ENCODE measurements at regions not wholly inside any gene's neighbourhood (a gene's known extent, or its start where the extent isn't known, plus 50 kb on each side); places are given as distances from the start of the nearest gene placed in this dataset.

DNA sequence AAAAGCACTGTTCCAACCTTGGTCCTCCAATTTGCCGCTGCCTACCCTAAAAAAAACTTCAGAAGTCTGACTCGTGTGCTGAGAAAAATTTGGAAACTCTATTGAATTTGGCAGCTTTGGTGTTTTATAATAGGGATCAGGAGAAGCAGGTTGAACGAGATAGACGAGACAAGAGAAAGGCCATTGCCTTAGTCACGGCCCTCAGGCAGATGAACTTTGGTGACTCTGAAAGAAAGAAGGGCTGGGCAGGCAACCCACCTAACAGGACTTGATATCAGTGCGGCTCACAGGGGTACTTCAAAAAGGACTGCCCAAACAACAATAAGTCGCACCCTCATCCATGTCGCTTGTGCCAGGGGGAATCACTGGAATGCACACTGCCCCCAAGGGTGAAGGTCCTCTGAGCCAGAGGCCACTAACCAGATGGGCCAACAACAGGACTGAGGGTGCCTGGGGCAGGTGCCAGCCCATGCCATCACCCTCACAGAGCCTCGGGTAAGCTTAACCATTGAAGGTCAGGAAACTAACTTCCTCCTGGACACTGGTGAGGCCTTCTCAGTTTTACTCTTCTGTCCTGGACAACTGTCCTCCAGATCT, 102.5 kb upstream of the SSTR1 start:
- Histone ChIP-seq H3K4me3 (ENCODE audit: low read depth, low read length) (no peak overlapping the region), H3K36me3 (ENCODE audit: control insufficient read depth in 2 of 2, insufficient read depth in 1 of 2, low read length in 2 of 2) (no peaks in the 10 kb centered on the region), H3K9me3 (ENCODE audit: control insufficient read depth, insufficient read depth, low read depth, low read length) (no peaks in the 10 kb centered on the region), H3K27ac (ENCODE audit: extremely low read depth, low read depth, low read length) (no peak overlapping the region), H3K4me1 (ENCODE audit: control insufficient read depth, insufficient read depth, low read length) (no peaks in the 10 kb centered on the region)
- ChIA-PET CTCF (no interaction called here), POLR2A (no interaction called here)
- TF ChIP-seq, protein P1, sequence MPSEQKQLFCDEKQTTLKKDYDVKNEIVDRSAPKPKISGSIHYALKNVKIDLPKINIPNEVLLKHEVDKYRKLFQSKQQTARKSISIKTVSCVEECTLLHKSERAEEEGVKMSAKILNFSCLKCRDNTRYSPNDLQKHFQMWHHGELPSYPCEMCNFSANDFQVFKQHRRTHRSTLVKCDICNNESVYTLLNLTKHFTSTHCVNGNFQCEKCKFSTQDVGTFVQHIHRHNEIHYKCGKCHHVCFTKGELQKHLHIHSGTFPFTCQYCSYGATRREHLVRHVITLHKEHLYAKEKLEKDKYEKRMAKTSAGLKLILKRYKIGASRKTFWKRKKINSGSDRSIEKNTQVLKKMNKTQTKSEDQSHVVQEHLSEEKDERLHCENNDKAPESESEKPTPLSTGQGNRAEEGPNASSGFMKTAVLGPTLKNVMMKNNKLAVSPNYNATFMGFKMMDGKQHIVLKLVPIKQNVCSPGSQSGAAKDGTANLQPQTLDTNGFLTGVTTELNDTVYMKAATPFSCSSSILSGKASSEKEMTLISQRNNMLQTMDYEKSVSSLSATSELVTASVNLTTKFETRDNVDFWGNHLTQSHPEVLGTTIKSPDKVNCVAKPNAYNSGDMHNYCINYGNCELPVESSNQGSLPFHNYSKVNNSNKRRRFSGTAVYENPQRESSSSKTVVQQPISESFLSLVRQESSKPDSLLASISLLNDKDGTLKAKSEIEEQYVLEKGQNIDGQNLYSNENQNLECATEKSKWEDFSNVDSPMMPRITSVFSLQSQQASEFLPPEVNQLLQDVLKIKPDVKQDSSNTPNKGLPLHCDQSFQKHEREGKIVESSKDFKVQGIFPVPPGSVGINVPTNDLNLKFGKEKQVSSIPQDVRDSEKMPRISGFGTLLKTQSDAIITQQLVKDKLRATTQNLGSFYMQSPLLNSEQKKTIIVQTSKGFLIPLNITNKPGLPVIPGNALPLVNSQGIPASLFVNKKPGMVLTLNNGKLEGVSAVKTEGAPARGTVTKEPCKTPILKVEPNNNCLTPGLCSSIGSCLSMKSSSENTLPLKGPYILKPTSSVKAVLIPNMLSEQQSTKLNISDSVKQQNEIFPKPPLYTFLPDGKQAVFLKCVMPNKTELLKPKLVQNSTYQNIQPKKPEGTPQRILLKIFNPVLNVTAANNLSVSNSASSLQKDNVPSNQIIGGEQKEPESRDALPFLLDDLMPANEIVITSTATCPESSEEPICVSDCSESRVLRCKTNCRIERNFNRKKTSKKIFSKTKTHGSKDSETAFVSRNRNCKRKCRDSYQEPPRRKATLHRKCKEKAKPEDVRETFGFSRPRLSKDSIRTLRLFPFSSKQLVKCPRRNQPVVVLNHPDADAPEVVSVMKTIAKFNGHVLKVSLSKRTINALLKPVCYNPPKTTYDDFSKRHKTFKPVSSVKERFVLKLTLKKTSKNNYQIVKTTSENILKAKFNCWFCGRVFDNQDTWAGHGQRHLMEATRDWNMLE (tag by site-specific recombination; conservative IDR thresholded peaks at IDR 0.05; ENCODE audit: low read depth): no peak
- TF ChIP-seq HOXA7 (CRISPR knock-in tag; IDR thresholded peaks at IDR 0.05; ENCODE audit: borderline replicate concordance) (no peak), ZNF350 (tag by site-specific recombination; IDR thresholded peaks at IDR 0.05) (no peak), ZNF132 (tag by site-specific recombination; IDR thresholded peaks at IDR 0.05; ENCODE audit: borderline replicate concordance) (no peak), ZFHX2 (tag by site-specific recombination; conservative IDR thresholded peaks at IDR 0.05) (no peak), ZNF626 (tag by site-specific recombination; IDR thresholded peaks at IDR 0.05) (no peak), ZNF664 (tag by site-specific recombination; IDR thresholded peaks at IDR 0.05) (no peak)
- TF ChIP-seq, protein P2, sequence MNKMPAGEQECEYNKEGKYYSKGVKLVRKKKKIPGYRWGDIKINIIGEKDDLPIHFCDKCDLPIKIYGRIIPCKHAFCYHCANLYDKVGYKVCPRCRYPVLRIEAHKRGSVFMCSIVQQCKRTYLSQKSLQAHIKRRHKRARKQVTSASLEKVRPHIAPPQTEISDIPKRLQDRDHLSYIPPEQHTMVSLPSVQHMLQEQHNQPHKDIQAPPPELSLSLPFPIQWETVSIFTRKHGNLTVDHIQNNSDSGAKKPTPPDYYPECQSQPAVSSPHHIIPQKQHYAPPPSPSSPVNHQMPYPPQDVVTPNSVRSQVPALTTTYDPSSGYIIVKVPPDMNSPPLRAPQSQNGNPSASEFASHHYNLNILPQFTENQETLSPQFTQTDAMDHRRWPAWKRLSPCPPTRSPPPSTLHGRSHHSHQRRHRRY (tag by site-specific recombination; IDR thresholded peaks at IDR 0.05): no peak

DNA sequence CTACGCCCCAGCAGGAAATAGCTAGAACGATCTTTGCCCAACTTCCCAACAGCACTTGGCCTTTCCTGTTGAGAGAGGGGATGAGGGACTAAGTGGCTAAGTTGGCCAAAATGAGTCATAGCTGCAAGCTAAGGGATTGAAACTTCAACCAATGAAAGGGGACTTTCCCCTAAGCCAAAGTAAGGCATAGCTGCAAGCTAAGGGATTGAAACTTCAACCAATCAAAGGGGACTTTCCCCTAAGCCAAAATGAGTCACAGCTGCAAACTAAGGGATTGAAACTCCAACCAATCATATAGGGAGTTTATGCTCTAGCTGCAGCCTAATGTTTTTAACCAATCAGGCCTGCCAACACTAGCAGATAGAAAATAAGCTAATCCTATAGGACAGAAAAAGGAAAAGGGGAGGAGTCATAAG, 100.5 kb upstream of the SSTR1 start:
- Histone ChIP-seq H3K36me3 (ENCODE audit: control insufficient read depth in 2 of 2, insufficient read depth in 1 of 2, low read length in 2 of 2) (no peaks in the 10 kb centered on the region), H3K4me3 (ENCODE audit: low read depth, low read length) (no peak overlapping the region), H3K4me1 (ENCODE audit: control insufficient read depth, insufficient read depth, low read length) (no peaks in the 10 kb centered on the region), H3K9me3 (ENCODE audit: control insufficient read depth, insufficient read depth, low read depth, low read length) (no peaks in the 10 kb centered on the region), H3K27ac (ENCODE audit: extremely low read depth, low read depth, low read length) (no peak overlapping the region)
- TF ChIP-seq SP2 (tag by site-specific recombination; IDR thresholded peaks at IDR 0.05): peak; percentile 14; the same call in 1 of the 2 replicates
- TF ChIP-seq ZNF221 (tag by site-specific recombination; IDR thresholded peaks at IDR 0.05; ENCODE audit: borderline replicate concordance): no peak
- no peak for TF ChIP-seq ZNF558 (tag by site-specific recombination; IDR thresholded peaks at IDR 0.05)
- no peak for TF ChIP-seq ZNF830 (tag by site-specific recombination; IDR thresholded peaks at IDR 0.05; ENCODE audit: low read depth)
- ChIA-PET POLR2A (no interaction called here), CTCF (no interaction called here)

DNA sequence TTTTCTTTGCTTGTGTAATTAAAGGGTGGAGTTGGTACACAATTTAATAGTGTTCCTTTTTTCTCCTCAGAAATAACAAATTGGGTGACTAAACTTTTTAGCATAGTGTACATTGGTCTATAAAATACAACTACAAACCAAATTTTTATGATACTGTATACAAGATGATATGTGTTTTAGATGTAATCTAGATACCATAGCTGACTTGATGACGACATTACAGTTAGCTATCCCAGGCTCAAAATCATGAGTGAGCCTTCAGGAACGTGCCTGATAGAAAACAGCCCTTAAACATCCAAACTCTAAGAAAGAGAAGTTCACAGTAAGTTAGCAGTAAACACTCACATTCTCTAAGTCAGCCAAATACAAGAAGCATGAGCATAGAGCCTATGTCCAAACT, 99.0 kb upstream of the SSTR1 start:
- no peak overlapping the region for H3K27ac ChIP-seq (ENCODE audit: extremely low read depth, low read depth, low read length)
- CTCF ChIA-PET: no interaction called here
- POLR2A ChIA-PET: no interaction called here
- H3K4me3 ChIP-seq (ENCODE audit: low read depth, low read length): no peak overlapping the region
- H3K4me1 ChIP-seq (ENCODE audit: control insufficient read depth, insufficient read depth, low read length): no peaks in the 10 kb centered on the region
- no peaks in the 10 kb centered on the region for H3K9me3 ChIP-seq (ENCODE audit: control insufficient read depth, insufficient read depth, low read depth, low read length)
- H3K36me3 ChIP-seq (ENCODE audit: control insufficient read depth in 2 of 2, insufficient read depth in 1 of 2, low read length in 2 of 2): no peaks in the 10 kb centered on the region
- no peak for TF ChIP-seq EGR2 (tag by site-specific recombination; IDR thresholded peaks at IDR 0.05; ENCODE audit: low read depth)
- no peak for TF ChIP-seq ZNF629 (tag by site-specific recombination; IDR thresholded peaks at IDR 0.05)
- TF ChIP-seq ZFP69B (tag by site-specific recombination; IDR thresholded peaks at IDR 0.05): no peak
- TF ChIP-seq, protein P3, sequence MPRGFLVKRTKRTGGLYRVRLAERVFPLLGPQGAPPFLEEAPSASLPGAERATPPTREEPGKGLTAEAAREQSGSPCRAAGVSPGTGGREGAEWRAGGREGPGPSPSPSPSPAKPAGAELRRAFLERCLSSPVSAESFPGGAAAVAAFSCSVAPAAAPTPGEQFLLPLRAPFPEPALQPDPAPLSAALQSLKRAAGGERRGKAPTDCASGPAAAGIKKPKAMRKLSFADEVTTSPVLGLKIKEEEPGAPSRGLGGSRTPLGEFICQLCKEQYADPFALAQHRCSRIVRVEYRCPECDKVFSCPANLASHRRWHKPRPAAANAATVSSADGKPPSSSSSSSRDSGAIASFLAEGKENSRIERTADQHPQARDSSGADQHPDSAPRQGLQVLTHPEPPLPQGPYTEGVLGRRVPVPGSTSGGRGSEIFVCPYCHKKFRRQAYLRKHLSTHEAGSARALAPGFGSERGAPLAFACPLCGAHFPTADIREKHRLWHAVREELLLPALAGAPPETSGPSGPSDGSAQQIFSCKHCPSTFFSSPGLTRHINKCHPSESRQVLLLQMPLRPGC (tag by site-specific recombination; IDR thresholded peaks at IDR 0.05): no peak
- TF ChIP-seq ZNF366 (tag by site-specific recombination; conservative IDR thresholded peaks at IDR 0.05): no peak
- no peak for TF ChIP-seq ZFP3 (tag by site-specific recombination; IDR thresholded peaks at IDR 0.05; ENCODE audit: low read depth)
- no peak for TF ChIP-seq ZNF335 (tag by site-specific recombination; conservative IDR thresholded peaks at IDR 0.05)
- TF ChIP-seq ZNF10 (tag by site-specific recombination; IDR thresholded peaks at IDR 0.05): no peak
- TF ChIP-seq, protein P4, sequence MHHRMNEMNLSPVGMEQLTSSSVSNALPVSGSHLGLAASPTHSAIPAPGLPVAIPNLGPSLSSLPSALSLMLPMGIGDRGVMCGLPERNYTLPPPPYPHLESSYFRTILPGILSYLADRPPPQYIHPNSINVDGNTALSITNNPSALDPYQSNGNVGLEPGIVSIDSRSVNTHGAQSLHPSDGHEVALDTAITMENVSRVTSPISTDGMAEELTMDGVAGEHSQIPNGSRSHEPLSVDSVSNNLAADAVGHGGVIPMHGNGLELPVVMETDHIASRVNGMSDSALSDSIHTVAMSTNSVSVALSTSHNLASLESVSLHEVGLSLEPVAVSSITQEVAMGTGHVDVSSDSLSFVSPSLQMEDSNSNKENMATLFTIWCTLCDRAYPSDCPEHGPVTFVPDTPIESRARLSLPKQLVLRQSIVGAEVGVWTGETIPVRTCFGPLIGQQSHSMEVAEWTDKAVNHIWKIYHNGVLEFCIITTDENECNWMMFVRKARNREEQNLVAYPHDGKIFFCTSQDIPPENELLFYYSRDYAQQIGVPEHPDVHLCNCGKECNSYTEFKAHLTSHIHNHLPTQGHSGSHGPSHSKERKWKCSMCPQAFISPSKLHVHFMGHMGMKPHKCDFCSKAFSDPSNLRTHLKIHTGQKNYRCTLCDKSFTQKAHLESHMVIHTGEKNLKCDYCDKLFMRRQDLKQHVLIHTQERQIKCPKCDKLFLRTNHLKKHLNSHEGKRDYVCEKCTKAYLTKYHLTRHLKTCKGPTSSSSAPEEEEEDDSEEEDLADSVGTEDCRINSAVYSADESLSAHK (tag by site-specific recombination; IDR thresholded peaks at IDR 0.05): no peak
